Activated CD8-positive, alpha-beta T cell treated with anti-CD3 and anti-CD28 coated beads, Interleukin-2, amount 10 ng/mL, durations not matched to agents 7 days and 5 days (primary cell): ENCODE measurements at regions not wholly inside any gene's neighbourhood (a gene's known extent, or its start where the extent isn't known, plus 50 kb on each side); places are given as distances from the start of the nearest gene placed in this dataset.

Experiments
- ATAC-seq: fragments of 150-1000 bp; cut with Tn5 transposase; one replicate; pipeline ENCODE4 v1.10.0; 2021; ENCODE audit warnings: moderate library complexity
- CTCF ChIA-PET: fragments of 350-600 bp; sonication (Branson Sonifier 250); formaldehyde crosslinking; loops from one replicate; lab custom pipeline; 2021; ENCODE audit warnings: antibody characterized with exemption; lab: Charles Lee
- POLR2A ChIA-PET: fragments of 350-600 bp; sonication (Branson Sonifier 250); formaldehyde crosslinking; loops from one replicate; lab custom pipeline; 2021; ENCODE audit warnings: antibody characterized with exemption; lab: Charles Lee
- DNase-seq: peaks from one replicate; pipeline ENCODE4 v3.0.0-alpha.2; 2020
- H3K27ac Mint-ChIP-seq: one replicate; pipeline ENCODE4 v1.8.0; 2021; ENCODE audit warnings: mild to moderate bottlenecking, mixed read lengths
- H3K27me3 Mint-ChIP-seq: one replicate; pipeline ENCODE4 v1.8.0; 2021; ENCODE audit warnings: low read depth, mixed read lengths
- H3K36me3 Mint-ChIP-seq: one replicate; pipeline ENCODE4 v1.8.0; 2021; ENCODE audit warnings: low read depth, mixed read lengths
- H3K4me1 Mint-ChIP-seq: one replicate; pipeline ENCODE4 v1.8.0; 2021; ENCODE audit warnings: low read depth, mixed read lengths
- H3K4me3 Mint-ChIP-seq: one replicate; pipeline ENCODE4 v1.8.0; 2021; ENCODE audit warnings: mild to moderate bottlenecking, mixed read lengths
- H3K9me3 Mint-ChIP-seq: one replicate; pipeline ENCODE4 v1.8.0; 2022; ENCODE audit warnings: mixed read lengths; ENCODE audit not compliant: insufficient read depth

DNA sequence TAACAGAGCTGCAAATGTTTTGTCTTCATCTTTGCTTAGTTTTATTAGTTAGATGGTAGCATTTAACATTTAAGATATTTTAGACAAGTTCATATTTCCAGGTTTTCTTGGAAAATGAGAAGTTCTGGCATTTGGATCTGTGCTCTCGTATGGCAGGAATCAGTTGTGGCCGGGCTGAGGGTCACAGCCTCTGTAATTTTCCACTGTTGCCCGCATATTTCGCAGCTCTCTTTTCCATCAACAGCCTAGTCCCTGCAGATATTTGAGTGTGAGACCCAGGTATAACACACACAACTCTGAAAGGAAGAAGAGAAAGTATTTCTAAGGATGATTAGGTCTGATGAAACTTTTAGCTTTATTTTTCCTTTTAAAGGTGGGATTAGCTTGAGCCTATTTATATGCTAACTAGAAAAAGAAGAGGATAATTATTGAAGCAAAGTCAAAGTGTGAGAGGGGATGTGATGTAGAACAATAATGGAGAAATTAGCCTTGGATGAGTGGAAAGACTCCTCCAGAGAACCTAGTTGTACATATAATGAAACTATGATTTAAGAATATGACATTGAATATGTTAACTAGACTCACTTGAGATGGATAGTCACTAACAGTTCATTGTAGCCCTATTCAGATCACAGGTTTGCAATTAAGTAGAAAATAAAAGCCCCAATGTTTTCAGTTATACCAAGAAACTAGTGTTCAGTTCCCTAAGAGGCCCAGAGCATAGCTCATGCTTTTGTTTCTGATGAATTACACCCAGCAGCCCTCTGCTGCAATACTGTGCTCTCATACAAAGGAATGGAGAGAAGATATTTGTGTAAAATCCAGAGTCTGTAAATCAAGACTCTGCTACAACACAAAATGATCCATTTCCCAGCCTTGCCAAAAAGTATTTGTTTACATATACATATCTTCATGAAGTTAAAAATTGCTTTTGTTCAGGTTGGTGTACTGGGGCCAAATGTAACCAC is 158.4 kb downstream of the C12orf50 start:
- CTCF ChIA-PET, result no interaction called here
- Mint-ChIP-seq H3K9me3 (no peaks in the 10 kb centered on the region), H3K4me3 (no peak overlapping the region), H3K27me3 (no peaks in the 10 kb centered on the region), H3K27ac (no peak overlapping the region), H3K4me1 (no peaks in the 10 kb centered on the region), H3K36me3 (no peaks in the 10 kb centered on the region)
- DNase-seq (no peak), ATAC-seq (no peak)
- POLR2A ChIA-PET, result no interaction called here

DNA sequence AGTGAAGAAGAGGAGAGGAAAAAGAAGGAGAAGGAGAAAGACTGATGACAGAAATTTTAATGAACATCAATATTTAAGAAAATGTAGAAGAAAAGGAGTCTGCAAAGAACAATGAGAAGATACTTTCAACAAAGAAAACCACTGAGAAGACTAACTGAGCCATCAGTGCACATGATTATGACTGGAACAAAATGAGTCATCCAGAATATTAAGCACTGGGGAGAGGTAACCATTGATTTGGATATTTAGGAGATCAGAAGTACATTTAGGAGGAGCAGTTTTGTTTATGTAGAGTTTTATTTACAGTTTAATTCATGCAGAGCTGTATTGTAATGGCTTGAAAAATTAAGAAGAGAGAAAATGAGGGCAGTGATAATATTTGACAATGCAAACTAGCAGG is 159.1 kb downstream of the C12orf50 start:
- ChIA-PET POLR2A (no interaction called here), CTCF (no interaction called here)
- ATAC-seq, result no peak
- no peak overlapping the region for H3K27ac Mint-ChIP-seq
- H3K27me3 Mint-ChIP-seq, result no peaks in the 10 kb centered on the region
- no peaks in the 10 kb centered on the region for H3K4me1 Mint-ChIP-seq
- no peak for DNase-seq
- H3K4me3 Mint-ChIP-seq, result no peak overlapping the region
- H3K36me3 Mint-ChIP-seq, result no peaks in the 10 kb centered on the region
- no peaks in the 10 kb centered on the region for H3K9me3 Mint-ChIP-seq

DNA sequence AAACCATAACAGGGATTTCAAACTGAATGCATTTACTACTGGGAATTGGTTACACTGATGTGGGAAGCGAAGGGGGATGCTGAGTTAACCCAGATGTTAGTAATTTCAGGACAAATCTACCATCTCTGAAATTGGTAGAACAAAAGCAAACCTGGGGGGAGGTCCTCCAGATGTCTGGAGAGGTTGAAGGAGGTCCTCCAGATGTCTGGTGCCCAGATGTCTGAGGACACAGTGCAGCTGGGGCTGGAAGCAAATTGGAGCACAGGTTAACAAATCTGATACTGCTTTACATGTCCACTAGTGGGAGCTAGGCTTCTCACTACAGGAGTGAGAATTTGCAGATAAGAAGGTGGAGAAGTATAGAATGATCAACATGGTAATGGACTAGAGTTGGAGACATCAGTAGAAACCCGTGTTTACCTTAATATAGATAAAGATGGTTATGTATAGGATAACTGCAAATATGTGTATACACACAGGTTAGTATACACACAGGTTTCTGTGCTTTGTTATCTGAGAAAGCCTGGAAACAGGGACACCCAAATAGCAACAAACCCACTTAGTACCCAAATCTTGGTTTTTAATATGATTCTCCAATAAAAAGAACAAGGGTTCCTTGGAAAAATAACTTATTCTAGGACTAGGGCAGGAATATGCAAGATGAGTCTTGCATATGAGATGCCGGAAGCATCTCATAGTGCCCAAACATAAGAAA is 162.5 kb downstream of the C12orf50 start:
- no peak overlapping the region for H3K27ac Mint-ChIP-seq

DNA sequence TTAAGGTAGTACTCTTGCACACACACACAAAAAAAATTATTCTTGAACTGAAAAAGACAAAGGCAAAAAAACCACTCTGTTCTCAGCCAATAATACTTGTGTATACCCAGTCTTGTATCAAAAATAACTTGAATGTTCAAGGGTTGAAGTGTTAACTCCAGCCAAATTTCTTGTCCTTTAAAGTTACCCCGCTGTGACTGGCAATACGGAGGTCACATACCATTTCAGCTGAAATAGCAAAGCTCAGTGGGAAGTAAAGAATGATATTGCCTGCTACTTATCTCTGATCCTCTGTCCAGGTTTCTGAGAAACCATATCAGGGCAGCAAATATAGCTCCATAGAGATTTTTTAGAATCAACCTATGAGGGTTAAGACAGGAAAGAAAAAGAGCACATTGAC is 167.4 kb downstream of the C12orf50 start:
- CTCF ChIA-PET, result no interaction called here
- no peak overlapping the region for H3K27ac Mint-ChIP-seq
- H3K4me3 Mint-ChIP-seq, result no peak overlapping the region
- no peaks in the 10 kb centered on the region for H3K36me3 Mint-ChIP-seq
- ATAC-seq, result no peak
- no peaks in the 10 kb centered on the region for H3K4me1 Mint-ChIP-seq
- no peaks in the 10 kb centered on the region for H3K9me3 Mint-ChIP-seq
- POLR2A ChIA-PET, result no interaction called here
- DNase-seq, result no peak
- no peaks in the 10 kb centered on the region for H3K27me3 Mint-ChIP-seq

More for the DNA sequence above, 162.5 kb downstream of the C12orf50 start:
- ChIA-PET CTCF (interaction anchor here (0.9 kb wide), 1 partner anchor 19 kb away, joined by 3 read pairs; no protein-coding TSS in a partner anchor), POLR2A (no interaction called here)
- H3K36me3 Mint-ChIP-seq, result no peaks in the 10 kb centered on the region
- no peak overlapping the region for H3K4me3 Mint-ChIP-seq
- ATAC-seq (no peak), DNase-seq (no peak)
- H3K27me3 Mint-ChIP-seq, result no peaks in the 10 kb centered on the region
- no peaks in the 10 kb centered on the region for H3K4me1 Mint-ChIP-seq
- no peaks in the 10 kb centered on the region for H3K9me3 Mint-ChIP-seq

DNA sequence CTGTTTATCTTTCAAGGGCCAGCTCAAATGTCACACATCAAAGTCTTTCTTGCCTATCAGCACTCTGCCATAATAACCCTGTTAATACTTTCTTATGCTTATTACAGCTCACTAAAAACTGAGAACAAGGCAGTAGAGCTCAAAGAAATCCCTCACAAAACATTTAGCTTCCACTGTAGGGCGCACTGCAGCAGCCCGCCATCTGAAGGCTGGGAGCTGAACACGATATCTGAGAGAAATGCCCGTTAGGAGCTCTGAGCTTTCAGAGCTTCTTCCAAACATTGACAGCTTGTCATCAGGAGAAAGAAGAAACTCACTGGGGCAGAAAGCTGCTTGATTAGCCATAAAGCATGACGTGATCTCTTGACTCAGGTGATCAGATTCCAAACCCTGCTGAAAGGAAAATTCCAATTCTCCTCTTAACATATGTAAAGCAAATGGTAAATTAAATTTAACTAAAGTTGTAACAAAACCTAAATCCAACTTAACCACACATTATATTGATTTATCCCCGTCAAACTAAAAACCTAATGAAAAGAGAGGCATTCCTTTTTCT is 175.7 kb downstream of the C12orf50 start:
- H3K27ac Mint-ChIP-seq, result no peak overlapping the region
- H3K27me3 Mint-ChIP-seq, result no peaks in the 10 kb centered on the region
- H3K4me3 Mint-ChIP-seq, result no peak overlapping the region
- DNase-seq (no peak), ATAC-seq (no peak)
- H3K4me1 Mint-ChIP-seq, result no peaks in the 10 kb centered on the region
- H3K36me3 Mint-ChIP-seq, result no peaks in the 10 kb centered on the region
- no peaks in the 10 kb centered on the region for H3K9me3 Mint-ChIP-seq
- ChIA-PET POLR2A (no interaction called here), CTCF (no interaction called here)

DNA sequence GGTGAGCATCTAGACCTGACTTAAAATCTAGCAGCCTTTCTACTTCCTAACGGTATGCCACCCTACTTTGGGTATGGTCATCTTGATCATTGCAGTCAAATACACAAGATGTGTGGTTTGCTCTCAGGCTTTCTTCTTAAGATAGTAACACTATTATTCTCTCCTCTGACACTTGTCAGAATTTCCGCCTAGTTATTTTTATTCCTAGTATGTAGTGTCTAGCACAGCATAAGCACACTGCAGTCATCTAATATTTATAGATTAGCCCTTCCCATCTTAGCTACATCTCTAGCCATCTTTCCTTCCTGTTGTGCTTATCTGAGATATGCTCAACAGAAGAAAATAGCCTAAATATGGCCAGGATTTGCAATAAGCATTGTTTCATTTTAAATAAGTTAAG is 180.1 kb downstream of the C12orf50 start:
- Mint-ChIP-seq H3K9me3 (no peaks in the 10 kb centered on the region), H3K4me1 (no peaks in the 10 kb centered on the region), H3K27ac (no peak overlapping the region), H3K27me3 (peaks cover 2% of the 10 kb centered on the region), H3K36me3 (no peaks in the 10 kb centered on the region), H3K4me3 (no peak overlapping the region)
- CTCF ChIA-PET, result interaction anchor here (0.9 to 1.0 kb wide), 2 partner anchors 52 to 194 kb away, joined by 3 read pairs; no protein-coding TSS in a partner anchor
- ATAC-seq (no peak), DNase-seq (no peak)
- POLR2A ChIA-PET, result no interaction called here

DNA sequence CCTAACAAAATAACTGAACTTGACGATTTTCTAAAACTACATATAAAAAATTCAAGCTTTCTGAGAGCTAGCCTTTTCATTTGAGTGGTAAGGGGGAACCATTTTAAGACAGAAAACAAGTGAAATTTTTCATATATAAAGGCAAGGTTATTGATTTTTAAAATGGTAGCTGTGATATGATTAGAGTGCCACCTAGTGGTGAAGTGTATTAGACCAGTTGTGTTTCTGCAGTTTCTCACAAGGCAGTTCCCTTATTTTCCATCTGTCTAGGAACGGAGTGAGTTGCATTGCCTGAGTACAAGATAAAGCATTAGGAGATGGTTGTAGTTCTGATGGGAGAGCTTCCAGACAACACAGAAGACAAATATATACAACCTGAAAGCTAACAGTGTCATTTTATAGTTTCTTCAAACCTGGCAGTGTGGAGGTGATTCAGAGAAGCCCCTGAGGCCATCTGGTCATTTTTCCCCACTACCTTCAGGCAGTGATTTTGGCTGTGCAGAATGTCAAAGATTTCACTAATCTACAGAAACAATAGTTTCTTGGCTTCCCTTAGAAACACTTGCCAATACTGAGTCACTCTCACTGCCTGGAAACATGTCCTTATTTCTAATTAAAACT is 180.8 kb downstream of the C12orf50 start:
- Mint-ChIP-seq H3K27ac (no peak overlapping the region), H3K9me3 (no peaks in the 10 kb centered on the region), H3K4me1 (no peaks in the 10 kb centered on the region), H3K36me3 (no peaks in the 10 kb centered on the region), H3K27me3 (peaks cover 2% of the 10 kb centered on the region), H3K4me3 (no peak overlapping the region)
- ChIA-PET POLR2A (no interaction called here), CTCF (interaction anchor here (0.9 to 1.2 kb wide), 2 partner anchors 13 to 51 kb away, joined by 3 to 5 read pairs; no protein-coding TSS in a partner anchor)
- DNase-seq, result peak; percentile 22
- no peak for ATAC-seq

DNA sequence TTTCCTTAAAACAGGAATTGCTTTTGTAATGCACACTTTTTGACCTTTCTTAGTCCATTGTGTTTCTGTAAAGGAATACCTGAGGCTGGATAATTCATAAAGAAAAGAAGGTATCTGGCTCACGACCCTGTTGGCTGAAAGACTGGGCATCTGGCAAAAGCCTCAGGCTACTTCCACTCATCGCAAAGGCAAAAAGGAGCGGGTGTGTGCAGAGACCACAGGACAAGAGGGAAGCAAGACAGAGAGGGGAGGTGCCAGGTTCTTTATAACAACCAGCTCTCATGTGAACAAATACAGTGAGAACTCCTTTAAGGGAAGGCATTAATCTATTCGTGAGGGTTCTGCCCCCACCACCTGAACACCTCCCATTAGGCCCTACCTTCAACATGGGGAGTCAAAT is 182.1 kb downstream of the C12orf50 start:
- Mint-ChIP-seq H3K36me3 (no peaks in the 10 kb centered on the region), H3K4me1 (no peaks in the 10 kb centered on the region), H3K9me3 (no peaks in the 10 kb centered on the region), H3K4me3 (no peak overlapping the region), H3K27me3 (peaks cover 2% of the 10 kb centered on the region), H3K27ac (no peak overlapping the region)
- no peak for ATAC-seq
- DNase-seq, result no peak
- ChIA-PET POLR2A (no interaction called here), CTCF (no interaction called here)

DNA sequence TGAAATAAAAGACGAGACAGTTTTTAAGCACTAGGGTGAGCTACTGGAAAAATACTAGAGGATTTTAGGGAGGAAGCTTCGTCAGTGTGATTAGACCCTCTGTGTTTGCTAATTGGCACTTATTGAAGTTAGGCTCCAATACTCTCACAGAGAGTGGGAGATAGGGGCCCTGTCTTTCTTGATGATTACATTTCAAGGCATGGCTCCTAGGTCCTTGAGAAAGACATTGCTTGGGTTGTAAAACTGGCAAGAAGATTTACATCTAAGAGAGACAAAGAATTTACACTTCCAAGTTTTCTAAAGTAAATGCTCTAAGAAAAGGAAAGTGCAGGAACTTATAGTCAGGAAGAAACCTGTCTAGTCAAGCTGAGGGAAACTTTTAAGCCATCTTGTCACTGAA is 183.2 kb downstream of the C12orf50 start:
- Mint-ChIP-seq H3K4me3 (no peak overlapping the region), H3K27ac (no peak overlapping the region), H3K4me1 (no peaks in the 10 kb centered on the region), H3K9me3 (no peaks in the 10 kb centered on the region), H3K36me3 (no peaks in the 10 kb centered on the region), H3K27me3 (peaks cover 2% of the 10 kb centered on the region)
- ChIA-PET CTCF (no interaction called here), POLR2A (no interaction called here)
- ATAC-seq, result no peak
- no peak for DNase-seq

DNA sequence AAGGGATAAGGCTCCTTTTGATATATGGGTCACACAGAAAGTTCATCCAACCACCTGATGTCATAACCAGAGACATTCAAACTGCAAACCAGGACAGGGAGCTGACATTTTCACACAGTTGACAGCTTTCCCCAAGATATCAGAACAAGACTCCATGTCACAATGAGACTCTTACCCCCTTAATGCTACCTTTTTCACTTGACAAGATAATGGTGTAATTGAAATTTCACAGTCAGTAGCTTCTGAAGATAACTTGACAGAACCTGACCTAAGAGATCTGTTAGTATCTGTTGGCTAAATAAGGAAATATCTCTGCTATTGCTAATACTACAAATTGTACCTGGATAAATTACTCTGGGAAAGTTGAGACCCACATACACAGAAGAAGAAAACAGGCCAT is 187.3 kb downstream of the C12orf50 start:
- H3K36me3 Mint-ChIP-seq, result no peaks in the 10 kb centered on the region
- no peaks in the 10 kb centered on the region for H3K27me3 Mint-ChIP-seq
- ATAC-seq, result no peak

DNA sequence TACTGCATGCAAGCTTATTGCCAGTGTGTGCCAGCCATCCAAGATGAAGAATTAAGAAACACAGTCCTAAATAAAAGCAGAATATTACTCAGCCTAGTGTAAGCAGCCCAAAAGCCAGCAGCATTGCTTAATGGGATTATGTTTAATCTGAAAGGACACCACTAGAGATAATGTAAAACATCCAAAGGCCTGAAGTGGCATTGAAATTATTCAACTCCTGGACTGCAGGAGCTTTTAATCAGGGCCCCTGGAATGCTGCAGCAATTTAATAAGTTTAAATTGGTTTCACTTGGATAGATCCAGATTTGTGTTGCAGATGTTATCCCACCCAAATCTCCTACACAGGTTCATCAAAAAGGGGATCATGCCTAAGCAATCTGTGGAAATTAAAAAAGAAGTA is 193.0 kb downstream of the C12orf50 start:
- Mint-ChIP-seq H3K4me3 (no peak overlapping the region), H3K9me3 (no peaks in the 10 kb centered on the region), H3K36me3 (no peaks in the 10 kb centered on the region), H3K27ac (no peak overlapping the region), H3K4me1 (no peaks in the 10 kb centered on the region), H3K27me3 (no peaks in the 10 kb centered on the region)
- ATAC-seq (no peak), DNase-seq (no peak)
- ChIA-PET POLR2A (no interaction called here), CTCF (interaction anchor here (1.1 kb wide), 1 partner anchor 12 kb away, joined by 5 read pairs; no protein-coding TSS in a partner anchor)

More for the DNA sequence above, 187.3 kb downstream of the C12orf50 start:
- Mint-ChIP-seq H3K4me3 (no peak overlapping the region), H3K27ac (no peak overlapping the region), H3K4me1 (no peaks in the 10 kb centered on the region), H3K9me3 (no peaks in the 10 kb centered on the region)
- ChIA-PET POLR2A (no interaction called here), CTCF (no interaction called here)
- no peak for DNase-seq
